ENCODE measurements at regions not wholly inside any gene's neighbourhood (a gene's known extent, or its start where the extent isn't known, plus 50 kb on each side); places are given as distances from the start of the nearest gene placed in this dataset.

- TF ChIP-seq CTCF (IDR thresholded peaks at IDR 0.05) (no peak), POLR2A (IDR thresholded peaks at IDR 0.05) (no peak), EP300 (IDR thresholded peaks at IDR 0.05) (no peak), POLR2AphosphoS5 (IDR thresholded peaks at IDR 0.05) (no peak)
Observed at GRCh38 chr18:22115573-22115972, 53.8 kb upstream of the GATA6 start.
